Fibroblast of skin of abdomen (primary cell): ENCODE measurements at regions not wholly inside any gene's neighbourhood (a gene's known extent, or its start where the extent isn't known, plus 50 kb on each side); places are given as distances from the start of the nearest gene placed in this dataset.
A peak's percentile ranks its signal among the peaks of the same experiment; 100 is the strongest.
"Not testable (repeated sequence)": the region's sequence is repeated elsewhere in the genome, so short reads cannot be mapped to it uniquely, and the experiment has no call there.

Source experiments
- DNase-seq: peaks from one replicate; pipeline ENCODE4 v3.0.0-alpha.2; 2013

DNA sequence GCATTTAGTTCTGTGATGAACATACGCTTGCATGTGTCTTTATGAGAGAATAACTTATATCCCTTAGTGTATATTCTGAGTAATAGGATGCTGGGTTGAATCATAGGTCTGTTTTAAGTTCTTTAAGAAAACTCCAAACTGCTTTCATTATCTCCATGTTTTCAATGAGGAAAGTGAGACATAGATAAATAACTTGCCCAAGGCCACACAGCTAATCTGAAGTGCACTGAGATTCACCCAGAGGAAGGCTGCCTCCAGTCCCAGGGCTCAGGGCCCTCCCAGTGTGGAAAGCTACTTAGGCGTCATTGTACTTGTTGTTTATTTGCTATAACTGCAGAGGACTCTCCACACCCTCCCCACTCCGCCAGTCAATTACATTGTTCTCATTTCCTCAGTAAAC is 126.7 kb downstream of the INHBA start:
- no peak for DNase-seq

DNA sequence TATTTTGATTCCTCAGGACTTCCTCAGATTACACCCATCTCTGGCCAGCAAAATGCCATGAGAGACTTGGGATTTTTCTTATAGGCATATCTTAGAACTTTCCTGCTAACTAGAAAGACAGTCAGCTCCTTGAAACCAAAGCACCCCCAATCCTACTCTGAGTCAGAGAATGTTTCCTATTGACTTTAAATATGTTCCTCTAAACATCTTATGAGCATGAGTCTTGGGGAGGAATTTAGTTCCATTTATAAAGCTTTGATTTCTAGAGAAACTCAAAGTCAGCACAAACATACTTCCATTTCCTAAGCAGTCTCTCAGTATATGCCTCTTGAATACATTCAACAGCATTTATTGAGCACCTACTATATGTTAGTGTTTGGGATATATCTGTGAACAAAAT is 128.5 kb downstream of the INHBA start:
- peak; percentile 52 for DNase-seq

DNA sequence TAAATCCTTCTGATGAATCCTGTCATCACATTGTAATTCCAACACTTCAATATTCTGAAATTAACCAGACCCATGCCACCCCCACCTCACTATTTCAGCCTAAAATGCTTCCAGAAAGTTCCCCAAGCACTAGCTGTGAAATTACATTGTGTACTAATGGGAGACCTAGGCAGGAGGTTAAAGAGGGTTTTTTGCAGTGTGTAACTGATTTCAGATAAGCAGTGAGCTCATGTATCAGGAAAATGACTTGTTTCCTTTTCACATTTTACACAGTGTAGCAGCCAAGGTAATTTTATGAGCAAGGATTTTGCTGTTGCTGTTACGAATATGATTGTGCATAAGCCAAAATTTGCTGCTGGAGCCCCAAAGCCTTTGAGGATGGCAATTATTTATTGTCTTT is 129.0 kb downstream of the INHBA start:
- no peak for DNase-seq

DNA sequence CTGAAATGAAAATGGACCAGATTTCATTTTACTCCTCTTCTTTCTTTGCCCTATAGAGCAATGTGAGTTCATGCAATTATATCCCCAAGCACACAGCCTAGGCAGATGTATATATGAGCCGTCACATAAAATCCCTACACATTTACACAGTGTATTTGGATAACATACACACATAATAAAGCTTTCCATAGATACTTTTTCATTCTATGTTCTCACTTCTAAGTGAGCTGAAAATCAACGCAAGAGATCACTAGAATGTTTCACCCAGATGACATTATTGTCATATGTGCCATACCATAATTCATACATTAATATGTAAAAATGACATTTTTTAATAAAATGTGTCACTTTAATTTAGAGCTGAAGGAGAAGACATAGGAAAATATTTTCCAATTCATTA is 129.4 kb downstream of the INHBA start:
- DNase-seq: no peak

DNA sequence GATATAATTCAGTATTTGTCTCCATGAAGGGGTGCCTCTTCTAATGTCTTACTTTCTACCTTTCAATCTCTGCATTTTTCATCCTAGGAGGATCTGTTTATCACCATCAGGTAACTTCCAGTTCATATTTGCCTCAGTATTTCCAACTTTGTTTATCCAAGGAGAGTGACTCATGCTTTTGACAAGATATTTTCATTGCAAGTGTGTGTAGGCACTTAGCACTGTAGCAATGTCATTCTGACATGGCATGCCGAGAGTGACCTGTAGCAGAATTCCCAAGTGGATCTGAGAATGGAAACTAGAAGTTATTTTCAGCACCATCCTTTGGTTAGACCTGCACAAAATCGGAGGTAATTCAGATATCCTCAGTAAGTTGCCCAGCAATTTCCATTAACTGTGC is 129.9 kb downstream of the INHBA start:
- no peak for DNase-seq

DNA sequence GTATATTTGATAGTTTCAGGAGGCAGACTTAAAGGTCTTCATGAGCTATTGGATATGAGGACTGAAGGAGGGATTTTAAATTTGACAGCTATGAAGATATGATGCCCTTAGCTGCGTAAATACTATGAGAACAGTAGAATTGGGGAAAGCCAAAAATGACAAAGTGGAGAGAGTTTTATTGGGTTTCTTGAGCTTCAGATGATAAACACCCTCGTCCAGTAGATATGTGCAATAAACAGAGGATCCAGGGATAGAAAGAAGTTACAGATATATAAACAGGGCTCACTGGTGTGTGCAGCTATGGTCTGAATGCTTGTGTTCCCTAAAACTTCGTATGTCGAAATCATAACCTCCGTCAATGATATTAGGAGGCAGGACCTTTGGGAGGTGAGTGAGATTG is 131.3 kb downstream of the INHBA start:
- no peak for DNase-seq

DNA sequence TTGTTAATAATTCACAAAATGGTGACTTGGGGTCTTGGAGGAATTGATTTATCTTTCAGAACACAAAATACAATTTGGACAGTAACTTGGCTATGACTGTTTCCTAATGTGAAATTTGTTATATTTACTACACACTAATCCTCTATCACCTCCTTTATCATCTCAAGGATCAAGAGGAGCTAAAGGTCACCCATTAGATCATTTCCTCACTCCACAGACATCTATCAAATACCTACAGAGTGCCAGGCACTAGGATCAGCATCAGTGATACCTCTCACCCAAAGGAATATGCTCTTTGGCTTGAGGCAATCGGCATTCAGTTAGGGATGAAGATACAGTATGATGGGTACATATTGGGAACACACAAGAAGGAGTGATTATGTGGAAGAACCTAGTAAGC is 132.1 kb downstream of the INHBA start:
- no peak for DNase-seq

DNA sequence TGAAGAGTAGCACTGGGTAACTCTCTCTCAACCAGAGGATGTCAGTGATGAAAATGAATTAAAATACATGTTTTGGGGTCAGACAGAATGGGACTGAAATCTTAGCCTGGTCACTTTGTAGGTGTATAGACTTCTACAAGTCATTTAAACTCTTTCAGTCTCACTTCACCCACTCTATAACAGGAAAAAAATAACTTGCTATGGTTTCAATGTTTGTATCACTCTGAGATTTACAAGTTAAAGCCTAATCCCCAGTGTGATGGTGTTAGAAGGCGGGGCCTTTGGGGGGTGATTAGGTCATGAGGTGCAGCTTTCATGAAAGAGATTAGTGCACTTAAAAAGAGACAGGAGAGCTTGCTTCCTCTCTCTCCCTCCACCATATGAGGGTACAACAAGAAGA is 134.8 kb downstream of the INHBA start:
- DNase-seq: no peak

DNA sequence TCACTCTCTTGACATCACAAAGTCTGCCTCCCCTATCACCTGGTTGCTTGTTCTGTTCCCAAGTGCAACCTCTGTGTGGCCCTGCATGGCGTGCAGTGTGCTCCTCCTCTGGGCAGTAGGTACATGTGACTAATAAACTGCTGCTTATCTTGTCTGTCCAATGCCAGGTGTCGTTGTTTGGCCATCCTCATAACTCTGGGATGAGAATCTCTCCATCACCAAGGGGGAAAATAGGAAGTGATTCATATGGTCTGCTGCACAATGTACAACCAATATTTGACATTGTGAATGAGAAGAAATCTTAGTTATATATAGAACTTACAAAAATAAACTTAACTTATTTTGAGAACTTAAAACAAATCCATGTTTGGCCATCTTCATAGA is 135.2 kb downstream of the INHBA start:
- no peak for DNase-seq

DNA sequence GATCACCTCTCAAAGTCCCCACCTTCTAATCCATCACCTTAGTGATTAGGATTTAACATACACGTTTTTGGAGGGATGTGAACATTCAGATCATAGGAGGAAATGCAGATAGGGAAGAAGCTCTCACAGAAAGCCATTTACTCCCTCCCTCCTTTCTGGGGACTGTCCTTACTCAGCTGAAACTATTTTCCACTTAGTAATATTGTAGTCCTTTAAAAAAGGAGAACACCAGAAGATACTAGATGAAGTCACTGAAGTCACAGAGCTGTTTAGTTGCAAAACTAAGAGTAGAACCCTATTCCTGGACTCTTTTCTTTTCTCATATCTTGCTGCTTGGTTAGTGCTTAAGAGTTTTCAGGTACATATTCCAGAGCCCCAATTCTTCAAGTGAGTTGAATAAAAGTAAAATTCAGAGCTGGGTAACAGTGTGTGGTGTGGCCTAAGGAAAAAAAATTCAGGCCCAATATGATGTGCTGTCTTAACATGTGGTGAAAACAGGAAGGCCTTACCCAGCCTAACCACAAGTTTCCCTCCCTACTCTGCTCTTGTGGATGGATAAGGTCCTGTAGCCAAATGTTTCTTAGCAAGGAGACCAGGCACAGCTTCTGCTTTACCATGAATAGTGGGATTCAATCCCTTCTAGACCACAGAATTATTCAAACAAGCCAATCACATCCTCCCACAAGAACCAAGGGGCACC is 135.7 kb downstream of the INHBA start:
- DNase-seq: no peak

DNA sequence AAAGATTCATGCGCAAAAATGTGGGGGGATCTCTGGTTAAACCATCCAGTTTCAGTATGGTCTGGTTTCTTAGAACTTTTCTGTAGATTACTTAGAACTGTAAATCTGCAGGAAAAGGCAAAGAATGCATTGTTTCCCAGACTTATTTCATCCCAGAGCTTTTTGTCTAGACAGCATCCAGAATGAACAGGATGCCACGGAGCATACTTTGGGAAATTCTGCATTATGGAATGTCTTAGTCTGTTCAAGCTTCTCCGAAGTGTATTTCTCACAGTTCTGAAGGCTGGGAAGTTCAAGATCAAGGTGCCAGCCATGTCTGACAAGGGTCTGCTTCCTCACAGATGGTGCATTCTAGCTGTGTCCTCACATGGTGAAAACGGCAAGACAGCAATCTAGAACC is 136.3 kb downstream of the INHBA start:
- no peak for DNase-seq

DNA sequence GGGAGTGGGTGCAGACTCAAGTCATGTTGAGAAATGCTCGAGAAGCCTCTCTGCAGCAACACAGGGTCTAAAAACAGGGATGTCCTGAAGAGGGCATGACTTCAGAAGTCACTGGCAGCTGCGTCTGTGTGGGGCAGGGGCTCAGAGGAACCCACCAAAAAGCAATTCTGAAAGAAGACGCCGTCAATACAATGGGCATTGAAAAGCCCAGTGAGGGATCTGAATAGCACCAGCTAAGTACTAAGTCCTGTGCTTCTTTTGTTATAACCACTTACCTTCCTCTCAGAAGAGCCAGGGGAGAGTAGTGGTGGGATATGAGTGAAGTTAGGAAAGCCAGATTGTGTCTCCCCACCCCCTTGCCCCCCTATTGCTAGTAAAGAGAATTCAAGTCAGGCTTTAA is 137.2 kb downstream of the INHBA start:
- DNase-seq: no peak

DNA sequence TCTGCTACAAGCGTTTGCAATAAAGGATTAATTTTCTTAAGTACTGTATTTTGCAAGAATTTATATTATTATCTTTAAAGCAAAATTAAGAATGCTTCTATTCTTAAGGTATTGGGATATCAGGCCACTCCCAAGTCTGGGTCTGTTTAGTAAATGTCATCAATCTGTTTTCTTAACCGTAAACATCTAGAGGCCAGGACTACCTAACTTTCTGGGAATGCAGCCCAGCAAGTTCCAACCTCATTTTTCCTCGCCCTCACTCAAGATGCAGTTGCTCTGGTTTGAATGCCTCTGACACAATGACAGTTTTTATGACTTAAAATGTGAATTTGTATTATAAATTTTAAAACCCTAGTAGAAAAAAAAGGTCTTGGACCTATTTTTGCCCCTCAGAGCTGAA is 143.5 kb downstream of the INHBA start:
- no peak for DNase-seq

DNA sequence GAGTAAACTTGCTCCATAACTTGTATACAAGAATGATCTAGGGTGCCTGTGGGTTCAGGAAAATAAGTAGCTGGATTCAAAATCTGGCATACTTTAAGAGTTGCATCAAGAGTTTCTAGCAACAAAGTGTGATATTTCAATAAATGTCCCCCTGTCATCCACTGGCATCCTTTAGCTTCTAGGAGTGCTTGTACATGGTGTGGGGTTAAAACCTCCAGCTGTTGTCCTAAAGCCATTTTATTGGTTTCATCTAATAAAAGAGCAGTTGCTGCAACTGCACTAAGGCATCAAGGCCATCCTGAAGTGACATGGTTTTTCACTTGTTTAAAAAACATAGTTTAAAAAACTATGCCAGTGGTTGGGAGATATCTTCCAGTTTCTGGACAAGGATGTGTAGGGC is 148.4 kb downstream of the INHBA start:
- no peak for DNase-seq

DNA sequence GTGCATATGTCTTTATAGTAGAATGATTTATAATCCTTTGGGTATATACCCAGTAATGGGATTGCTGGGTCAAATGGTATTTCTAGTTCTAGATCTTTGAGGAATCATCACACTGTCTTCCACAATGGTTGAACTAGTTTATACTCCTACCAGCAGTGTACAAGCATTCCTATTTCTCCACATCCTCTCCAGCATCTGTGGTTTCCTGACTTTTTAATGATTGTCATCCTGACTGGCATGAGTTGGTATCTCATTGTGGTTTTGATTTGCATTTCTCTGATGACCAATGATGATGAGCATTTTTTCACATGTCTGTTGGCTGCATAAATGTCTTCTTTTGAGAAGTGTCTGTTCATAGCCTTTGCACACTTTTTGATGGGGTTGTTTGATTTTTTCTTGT is 152.8 kb downstream of the INHBA start:
- not testable (repeated sequence) for DNase-seq

DNA sequence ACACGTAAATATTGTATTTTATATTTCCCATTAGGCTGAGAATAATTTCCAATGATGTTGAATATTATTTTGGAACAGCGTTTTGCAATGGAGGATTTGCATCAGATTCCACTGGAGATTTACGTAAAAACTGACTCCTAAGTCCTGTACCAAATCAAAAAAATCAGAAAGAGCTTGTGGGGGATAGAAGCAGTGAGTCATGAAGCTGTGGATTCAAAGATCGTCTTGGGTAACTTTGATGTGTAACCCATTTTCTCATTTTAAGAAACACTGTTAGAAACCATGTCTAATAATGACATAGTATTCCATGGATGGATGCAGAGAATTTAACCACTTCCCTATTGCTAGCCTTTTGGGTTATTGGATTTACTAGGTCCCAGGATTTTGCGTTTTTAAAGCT is 158.6 kb downstream of the INHBA start:
- peak; percentile 6 for DNase-seq

DNA sequence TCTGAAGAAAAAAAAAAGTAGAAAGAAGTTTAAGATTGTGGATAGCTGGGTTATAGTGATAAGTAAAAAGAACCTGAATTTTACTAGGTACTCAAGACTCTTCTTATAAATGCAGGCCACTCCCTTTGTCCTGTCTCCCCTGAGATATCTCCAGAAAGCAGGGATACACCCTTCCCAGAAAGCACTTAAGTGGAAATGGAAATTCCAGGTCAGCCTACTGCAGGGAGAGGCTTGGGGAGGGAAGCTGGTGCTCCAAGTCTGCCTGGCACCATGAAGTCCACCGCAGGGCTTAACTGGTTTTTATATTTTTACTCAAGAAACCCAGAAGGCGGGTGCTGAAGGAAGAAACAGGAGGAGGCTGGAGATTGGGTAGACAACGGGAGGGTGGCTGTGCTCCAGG is 162.3 kb downstream of the INHBA start:
- no peak for DNase-seq

DNA sequence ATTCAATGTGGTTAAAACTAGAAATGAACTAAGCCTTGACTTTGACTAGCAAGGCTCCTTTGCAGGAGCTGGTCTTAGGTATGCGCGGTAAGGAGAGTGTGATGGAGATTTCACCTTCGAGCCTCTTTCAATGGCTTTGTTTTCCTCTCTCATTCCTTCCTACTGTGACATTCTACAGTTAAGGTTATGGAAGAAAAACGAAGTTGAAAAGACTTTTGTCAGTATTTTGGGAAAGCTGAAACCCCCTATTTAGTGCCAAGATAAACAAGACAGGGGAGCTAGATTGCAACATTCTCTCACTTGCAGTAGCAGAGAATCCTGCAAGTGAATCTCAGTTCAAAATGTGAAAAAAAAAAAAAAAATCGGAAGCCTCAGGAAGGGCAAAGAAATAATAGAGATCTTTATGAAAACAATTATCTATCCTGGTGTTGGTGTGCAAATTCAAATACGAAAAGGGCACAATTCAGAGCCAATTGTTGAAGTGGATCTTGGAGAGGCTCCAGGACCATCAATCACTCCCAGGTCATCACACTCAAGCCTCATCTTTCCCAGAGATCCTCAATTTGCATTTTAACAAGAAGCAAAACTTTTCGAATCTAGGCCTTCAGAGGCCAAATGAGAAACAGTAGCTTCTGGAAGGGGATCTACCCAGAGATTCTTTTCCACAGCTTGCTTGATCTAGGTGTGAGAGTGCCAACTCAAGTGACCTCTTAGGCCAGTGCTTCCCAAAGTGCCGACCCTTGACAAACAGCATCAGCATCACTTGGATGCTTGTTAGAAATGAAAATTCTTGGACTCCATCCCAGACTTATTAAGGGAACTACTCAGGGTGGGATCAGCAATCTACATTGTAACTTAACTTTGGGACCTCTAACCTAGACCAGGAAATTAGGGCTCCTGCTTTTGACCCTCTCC is 163.8 kb downstream of the INHBA start:
- DNase-seq: peak; percentile 23

DNA sequence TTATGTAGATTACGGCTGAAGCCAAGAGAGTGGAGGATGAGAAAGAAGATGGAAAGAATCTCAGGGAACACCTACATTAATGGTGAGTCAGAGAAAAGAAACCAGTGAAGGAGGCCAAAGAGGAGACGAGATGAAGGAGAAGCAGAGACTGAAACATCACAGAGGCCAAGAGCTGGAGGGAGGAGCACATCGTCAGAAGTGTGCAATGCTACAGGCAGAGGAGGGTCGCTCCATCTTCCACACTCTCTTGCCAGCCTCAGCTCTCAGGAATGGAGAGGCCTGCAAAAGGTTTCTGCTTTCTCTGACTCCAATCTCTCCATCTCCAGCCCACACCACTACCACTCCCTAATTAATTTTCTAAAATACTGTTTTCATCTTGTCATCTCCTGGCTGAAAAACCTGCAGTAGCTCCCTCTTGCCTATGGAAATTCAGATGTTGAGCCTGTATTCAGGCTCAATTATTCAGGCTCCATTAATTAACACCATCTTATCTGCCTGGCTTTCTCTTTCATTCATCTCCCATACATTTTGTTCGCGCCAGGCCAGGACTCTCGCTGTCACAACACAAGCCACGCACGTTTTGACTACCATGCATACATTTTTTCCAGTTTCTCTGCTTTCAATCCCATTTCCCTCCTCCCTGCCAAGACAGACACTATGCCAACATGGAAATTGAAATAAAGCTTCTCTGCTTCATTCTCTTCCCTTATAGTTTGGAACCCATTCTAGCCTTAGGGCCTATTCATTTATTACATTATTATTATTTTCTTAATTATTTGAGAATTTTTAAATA is 165.8 kb downstream of the INHBA start:
- peak; percentile 36 for DNase-seq

DNA sequence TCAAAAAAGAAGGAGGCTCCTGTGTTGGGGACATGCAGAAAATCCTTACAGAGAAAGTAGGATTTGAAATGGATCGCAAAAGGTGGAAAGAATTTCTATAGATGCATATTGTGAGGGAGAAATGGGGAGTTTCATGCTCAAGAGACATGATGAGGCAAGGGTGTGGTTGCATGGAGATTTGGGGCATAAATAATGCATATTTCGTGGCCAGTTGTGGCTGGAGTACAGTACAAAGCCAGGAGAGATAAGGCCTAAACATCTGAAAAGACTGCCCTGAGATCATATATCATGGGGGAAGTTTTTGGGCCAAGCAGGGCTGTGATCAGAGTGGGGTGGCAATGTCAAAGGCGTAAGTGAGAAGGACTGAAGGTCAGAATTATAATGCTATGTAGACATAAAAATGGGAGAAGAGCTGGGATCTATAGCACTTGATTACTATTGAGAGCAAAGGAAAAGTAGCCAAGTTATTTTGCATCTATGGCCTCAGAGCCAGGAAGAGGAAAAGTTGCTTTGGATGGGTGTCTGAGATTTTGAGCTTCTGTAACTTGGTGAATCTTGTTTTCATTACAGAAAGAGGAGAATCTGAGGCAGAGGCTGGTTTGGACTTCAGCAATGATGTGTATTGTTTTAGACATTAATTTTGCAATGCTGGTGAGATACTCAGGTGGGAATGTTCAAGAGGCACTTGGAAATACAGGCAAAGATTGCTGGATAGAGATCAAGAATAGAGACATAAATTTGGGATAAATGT is 166.6 kb downstream of the INHBA start:
- peak; percentile 24 for DNase-seq

DNA sequence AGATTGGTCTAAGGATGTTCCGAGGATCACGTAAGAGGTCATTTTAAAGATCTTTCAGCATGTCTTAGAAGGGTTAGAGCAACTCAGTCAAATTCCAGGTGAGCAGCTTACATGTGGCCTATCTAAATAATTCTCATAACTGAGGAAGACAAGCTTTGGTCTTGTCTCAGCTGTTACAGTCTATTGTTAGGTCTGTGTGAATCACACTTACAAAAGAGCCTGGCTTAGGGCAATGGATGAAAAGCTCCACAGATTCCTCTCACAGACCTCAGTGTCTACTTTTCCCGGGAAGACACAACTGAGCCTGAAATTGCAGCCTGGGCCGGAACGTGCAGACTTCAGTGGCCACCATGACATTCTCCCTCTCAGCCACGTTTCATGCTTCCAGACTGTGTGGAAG is 173.1 kb downstream of the INHBA start:
- DNase-seq: no peak

DNA sequence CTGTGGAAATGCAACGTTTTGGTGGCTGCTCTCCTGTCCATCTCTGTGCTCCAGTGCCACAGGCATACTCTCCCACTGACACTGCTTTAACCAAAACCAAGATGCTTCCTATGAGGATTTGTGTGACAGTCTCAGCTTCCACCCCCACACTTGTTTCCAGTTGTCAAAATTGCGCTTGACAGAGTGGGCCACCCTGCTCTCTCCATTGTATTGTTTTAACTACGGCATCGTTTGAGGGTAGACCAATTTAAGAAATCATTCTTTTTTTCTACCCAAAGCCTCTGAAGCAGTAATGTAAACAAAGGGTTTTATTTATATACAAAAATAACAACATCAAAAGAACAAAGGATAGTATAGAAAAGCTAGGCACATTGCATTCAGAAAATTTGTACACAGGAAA is 178.0 kb downstream of the INHBA start:
- no peak for DNase-seq

DNA sequence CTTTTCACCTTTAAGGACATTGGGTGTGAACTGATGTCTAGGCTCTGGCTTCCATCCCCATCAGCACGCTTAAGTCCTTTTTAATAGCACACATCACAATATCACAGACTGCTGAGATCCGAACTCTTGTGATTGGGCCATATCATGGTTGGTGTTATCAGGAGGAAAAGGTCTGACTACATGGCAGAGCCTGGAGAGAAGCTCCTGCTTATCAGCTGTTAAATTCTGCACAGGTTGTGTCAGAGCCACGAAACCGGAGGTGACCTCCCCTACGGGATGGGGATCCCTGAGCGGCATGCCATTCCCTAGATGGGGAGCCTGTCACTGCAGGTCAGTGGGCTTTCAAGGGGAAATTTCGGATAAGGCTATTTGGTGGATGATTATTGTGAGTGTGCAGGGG is 182.4 kb downstream of the INHBA start:
- no peak for DNase-seq
